ENCODE measurements at regions not wholly inside any gene's neighbourhood (a gene's known extent, or its start where the extent isn't known, plus 50 kb on each side); places are given as distances from the start of the nearest gene placed in this dataset.
"Not testable (repeated sequence)": the region's sequence is repeated elsewhere in the genome, so short reads cannot be mapped to it uniquely, and the experiment has no call there.

- no peak overlapping the region for H3K27ac Mint-ChIP-seq
- H3K27me3 Mint-ChIP-seq = no peaks in the 10 kb centered on the region
- peaks cover 17% of the 10 kb centered on the region for H3K9me3 Mint-ChIP-seq
- ChIA-PET CTCF (interaction anchor here (1.2 kb wide), 2 partner anchors 67 to 72 kb away, joined by 3 to 5 read pairs; no protein-coding TSS in a partner anchor), POLR2A (no interaction called here)
- H3K4me1 Mint-ChIP-seq (ENCODE audit: low read depth) = peaks cover 13% of the 10 kb centered on the region
- intact Hi-C loops (cut with micrococcal nuclease) = no loop called here
- H3K36me3 Mint-ChIP-seq = peaks cover 13% of the 10 kb centered on the region
- DNase-seq = no peak
- no peak overlapping the region for H3K4me3 Mint-ChIP-seq
Observed at GRCh38 chr4:184335520-184335919, 117.8 kb upstream of the ENPP6 start.

DNA sequence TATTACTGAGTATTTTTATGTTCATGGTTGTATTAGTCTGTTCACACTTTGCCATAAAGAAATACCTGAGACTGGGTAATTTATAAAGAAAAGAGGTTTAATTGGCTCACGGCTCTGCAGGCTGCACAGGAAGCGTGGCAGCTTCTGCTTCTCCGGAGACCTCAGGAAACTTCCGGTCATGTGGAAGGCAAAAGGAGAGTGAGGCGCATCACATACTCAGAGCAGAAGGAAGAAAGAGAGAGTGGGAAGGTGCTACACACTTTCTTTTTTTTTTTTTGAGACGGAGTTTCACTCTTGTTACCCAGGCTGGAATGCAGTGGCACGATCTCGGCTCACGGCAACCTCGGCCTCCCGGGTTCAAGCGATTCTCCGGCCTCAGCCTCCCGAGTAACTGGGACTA lies 115.8 kb upstream of the ENPP6 start:
- POLR2A ChIA-PET; DNase-seq; H3K27ac Mint-ChIP-seq; intact Hi-C loops (cut with micrococcal nuclease); CTCF ChIA-PET; H3K4me3 Mint-ChIP-seq; H3K27me3 Mint-ChIP-seq: not testable (repeated sequence)
- peaks cover 15% of the 10 kb centered on the region for H3K9me3 Mint-ChIP-seq
- H3K36me3 Mint-ChIP-seq = peaks cover 11% of the 10 kb centered on the region
- peaks cover 21% of the 10 kb centered on the region for H3K4me1 Mint-ChIP-seq (ENCODE audit: low read depth)

DNA sequence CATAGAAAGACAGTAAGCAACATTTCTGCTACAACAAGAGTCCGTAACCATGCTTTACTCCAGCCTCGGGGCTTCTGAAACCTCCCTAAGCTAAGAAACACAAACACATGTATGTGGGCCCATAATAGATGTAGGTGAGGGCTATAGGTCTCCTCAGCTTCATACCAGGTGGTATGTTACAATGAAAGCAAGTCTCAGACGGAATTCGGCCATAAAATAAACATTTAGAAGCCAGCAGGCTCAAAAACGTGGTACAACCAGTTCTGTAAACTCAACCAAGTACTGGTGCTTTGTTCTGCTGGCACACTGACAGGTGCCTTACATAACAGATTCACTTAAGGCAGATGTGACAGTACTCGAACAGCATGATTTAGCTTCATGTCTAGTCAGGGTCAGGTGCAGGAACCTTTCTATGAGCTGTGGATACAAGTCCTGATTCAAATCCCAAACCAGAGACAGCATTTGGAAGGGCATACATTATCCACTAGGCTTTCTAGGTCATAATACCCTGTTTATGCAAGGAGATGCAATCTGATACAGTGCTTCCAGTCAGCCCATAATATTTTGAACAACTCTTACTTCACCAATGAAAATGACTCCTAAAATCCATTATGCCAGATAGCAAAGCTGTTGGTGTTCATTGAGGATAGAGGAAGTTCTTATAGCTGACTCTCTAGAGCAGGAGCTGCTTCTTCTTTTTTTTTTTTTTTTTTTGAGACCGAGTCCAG lies 113.8 kb upstream of the ENPP6 start:
- POLR2A ChIA-PET = no interaction called here
- no peaks in the 10 kb centered on the region for H3K36me3 Mint-ChIP-seq
- no peaks in the 10 kb centered on the region for H3K9me3 Mint-ChIP-seq
- intact Hi-C loops (cut with micrococcal nuclease) = no loop called here
- H3K4me1 Mint-ChIP-seq (ENCODE audit: low read depth) = peaks cover 30% of the 10 kb centered on the region
- no peak overlapping the region for H3K27ac Mint-ChIP-seq
- no peaks in the 10 kb centered on the region for H3K27me3 Mint-ChIP-seq
- DNase-seq = no peak
- CTCF ChIA-PET = no interaction called here
- H3K4me3 Mint-ChIP-seq = no peak overlapping the region

- intact Hi-C loops (cut with micrococcal nuclease); DNase-seq; H3K4me3 Mint-ChIP-seq; H3K27ac Mint-ChIP-seq; H3K36me3 Mint-ChIP-seq; POLR2A ChIA-PET; H3K9me3 Mint-ChIP-seq; H3K27me3 Mint-ChIP-seq: not testable (repeated sequence)
- H3K4me1 Mint-ChIP-seq (ENCODE audit: low read depth) = peaks cover 26% of the 10 kb centered on the region
- CTCF ChIA-PET = interaction anchor here (0.7 kb wide), 1 partner anchor 67 kb away, joined by 3 read pairs; no protein-coding TSS in a partner anchor
Observed at GRCh38 chr4:184330517-184331094, 112.9 kb upstream of the ENPP6 start.

- ChIA-PET POLR2A (interaction anchor here (1.1 kb wide), 1 partner anchor 47 kb away, joined by 3 read pairs; no protein-coding TSS in a partner anchor), CTCF (interaction anchor here (0.7 kb wide), 1 partner anchor 66 kb away, joined by 3 read pairs; no protein-coding TSS in a partner anchor)
- DNase-seq = peak; percentile 60
- intact Hi-C loops (cut with micrococcal nuclease) = no loop called here
- no peaks in the 10 kb centered on the region for H3K9me3 Mint-ChIP-seq
- no peak overlapping the region for H3K27ac Mint-ChIP-seq
- no peaks in the 10 kb centered on the region for H3K36me3 Mint-ChIP-seq
- no peak overlapping the region for H3K4me3 Mint-ChIP-seq
- no peaks in the 10 kb centered on the region for H3K27me3 Mint-ChIP-seq
- H3K4me1 Mint-ChIP-seq (ENCODE audit: low read depth) = peaks cover 20% of the 10 kb centered on the region
Observed at GRCh38 chr4:184329659-184330400, 112.2 kb upstream of the ENPP6 start.

- intact Hi-C loops (cut with micrococcal nuclease) = no loop called here
- Mint-ChIP-seq H3K4me3 (no peak overlapping the region), H3K36me3 (no peaks in the 10 kb centered on the region), H3K27ac (no peak overlapping the region), H3K27me3 (no peaks in the 10 kb centered on the region), H3K4me1 (ENCODE audit: low read depth) (peaks cover 20% of the 10 kb centered on the region), H3K9me3 (no peaks in the 10 kb centered on the region)
- no peak for DNase-seq
- ChIA-PET POLR2A (interaction anchor here (1.1 kb wide), 1 partner anchor 46 kb away, joined by 3 read pairs; no protein-coding TSS in a partner anchor), CTCF (interaction anchor here (0.6 kb wide), 1 partner anchor 81 kb away, joined by 4 read pairs; no protein-coding TSS in a partner anchor)
Observed at GRCh38 chr4:184329235-184329634, 111.6 kb upstream of the ENPP6 start.

DNA sequence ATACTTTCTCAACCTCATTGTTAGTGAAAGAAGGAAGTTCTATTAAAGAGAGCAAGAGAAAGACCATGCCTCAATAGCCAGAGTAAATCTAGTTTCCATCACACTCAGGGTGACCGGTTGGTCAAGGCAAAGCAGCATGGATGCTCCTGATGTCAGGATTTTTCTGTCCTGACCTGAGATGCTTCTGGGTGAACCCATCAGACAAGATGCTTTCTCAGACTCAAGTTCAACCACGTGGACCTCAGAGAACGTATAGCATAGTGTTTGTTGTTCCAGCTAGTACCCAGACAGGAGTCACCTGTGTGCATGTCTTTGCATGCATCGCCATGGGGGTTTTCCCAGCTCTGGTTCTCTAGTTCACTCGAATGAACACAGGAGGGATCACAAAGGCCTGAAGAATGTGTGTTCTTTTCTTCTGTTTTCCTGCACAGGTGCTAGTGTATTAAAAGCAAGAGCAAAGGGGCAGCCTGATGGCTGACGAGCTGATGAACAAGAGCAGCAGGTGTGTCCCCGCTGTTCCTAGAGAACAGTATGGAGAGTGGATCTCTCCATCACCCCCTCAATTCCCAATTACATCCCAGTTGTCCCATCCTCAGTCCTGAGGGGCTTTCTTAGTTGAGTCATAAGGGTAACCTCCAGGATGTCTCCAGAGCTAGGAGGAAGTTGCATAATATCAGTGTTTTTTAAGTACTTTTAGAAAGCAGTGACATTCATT lies 110.5 kb upstream of the ENPP6 start:
- H3K4me1 Mint-ChIP-seq (ENCODE audit: low read depth) = peaks cover 20% of the 10 kb centered on the region
- ChIA-PET CTCF (interaction anchor here (0.5 to 2.0 kb wide), 5 partner anchors 17 to 65 kb away, joined by 3 to 8 read pairs (median 5); no protein-coding TSS in a partner anchor), POLR2A (interaction anchor here (0.8 kb wide), 1 partner anchor 147 kb away, joined by 3 read pairs; no protein-coding TSS in a partner anchor)
- H3K27ac Mint-ChIP-seq = no peak overlapping the region
- H3K36me3 Mint-ChIP-seq = no peaks in the 10 kb centered on the region
- no peaks in the 10 kb centered on the region for H3K9me3 Mint-ChIP-seq
- no peaks in the 10 kb centered on the region for H3K27me3 Mint-ChIP-seq
- DNase-seq = peak; percentile 65
- no peak overlapping the region for H3K4me3 Mint-ChIP-seq
- intact Hi-C loops (cut with micrococcal nuclease) = no loop called here

GRCh38 chr4:184324939-184325477 lies 107.3 kb upstream of the ENPP6 start:
- Mint-ChIP-seq H3K9me3 (no peaks in the 10 kb centered on the region), H3K27ac (no peak overlapping the region), H3K4me1 (ENCODE audit: low read depth) (peaks cover 28% of the 10 kb centered on the region), H3K36me3 (no peaks in the 10 kb centered on the region), H3K27me3 (no peaks in the 10 kb centered on the region), H3K4me3 (no peak overlapping the region)
- DNase-seq = no peak
- CTCF ChIA-PET = interaction anchor here (1.7 kb wide), 1 partner anchor 61 kb away, joined by 5 read pairs; no protein-coding TSS in a partner anchor
- POLR2A ChIA-PET = no interaction called here
- intact Hi-C loops (cut with micrococcal nuclease) = no loop called here

DNA sequence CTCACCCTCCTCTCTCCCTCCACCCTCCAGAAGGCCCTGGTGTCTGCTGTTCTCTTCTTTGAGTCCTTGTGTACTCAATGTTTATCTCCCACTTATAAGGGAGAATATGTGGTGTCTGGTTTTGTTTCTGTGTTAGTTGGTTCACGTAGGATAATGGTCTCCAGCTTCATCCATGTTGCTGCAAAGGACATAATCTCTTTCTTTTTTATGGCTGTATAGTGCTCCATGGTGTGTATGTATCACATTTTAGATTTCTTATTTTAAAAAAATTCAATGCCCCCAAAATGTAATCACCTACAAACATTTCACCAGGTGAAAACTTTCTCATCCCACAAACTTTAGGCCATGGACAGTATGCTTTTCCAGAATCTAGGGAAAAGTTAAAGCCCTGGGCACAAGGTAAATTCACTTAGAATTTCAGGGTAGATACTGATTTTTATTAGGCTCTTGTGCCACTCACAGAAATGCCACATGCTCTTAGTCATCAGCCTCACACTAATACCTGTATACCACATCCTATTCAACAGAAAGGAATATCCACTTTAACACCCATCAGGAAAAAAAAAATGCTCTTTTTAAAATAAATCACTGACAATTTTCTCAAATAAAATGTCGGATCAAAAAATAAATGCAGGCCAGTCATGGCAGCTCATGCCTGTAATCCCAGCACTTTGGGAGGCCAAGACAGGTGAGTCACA lies 104.8 kb upstream of the ENPP6 start:
- Mint-ChIP-seq H3K27ac (no peak overlapping the region), H3K9me3 (no peaks in the 10 kb centered on the region), H3K36me3 (no peaks in the 10 kb centered on the region), H3K4me3 (no peak overlapping the region), H3K4me1 (ENCODE audit: low read depth) (peaks cover 29% of the 10 kb centered on the region), H3K27me3 (no peaks in the 10 kb centered on the region)
- POLR2A ChIA-PET = no interaction called here
- CTCF ChIA-PET = no interaction called here
- intact Hi-C loops (cut with micrococcal nuclease) = no loop called here
- no peak for DNase-seq

DNA sequence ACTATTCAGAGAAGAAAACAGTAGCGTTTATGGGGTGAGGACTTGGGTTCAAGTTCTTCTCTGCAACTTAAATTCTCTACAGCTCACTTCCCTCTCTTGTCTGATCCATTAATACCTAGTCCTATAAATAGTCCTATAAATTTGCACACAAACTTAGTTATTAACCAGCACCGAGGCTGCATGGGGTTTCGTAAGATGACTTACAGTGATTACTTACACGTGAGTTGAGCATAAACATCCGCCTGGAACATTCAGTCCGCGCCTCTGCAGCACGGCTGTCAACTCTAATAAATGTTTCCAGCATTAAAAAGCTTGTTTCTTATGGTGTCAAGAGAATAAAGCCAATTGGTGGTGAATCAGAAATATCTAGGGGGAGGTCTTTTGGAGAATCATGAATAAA lies 103.0 kb upstream of the ENPP6 start:
- H3K4me1 Mint-ChIP-seq (ENCODE audit: low read depth) = peaks cover 29% of the 10 kb centered on the region
- H3K27me3 Mint-ChIP-seq = peaks cover 1% of the 10 kb centered on the region
- ChIA-PET CTCF (interaction anchor here (0.8 to 1.5 kb wide), 3 partner anchors 14 to 56 kb away, joined by 3 to 5 read pairs (median 3); no protein-coding TSS in a partner anchor), POLR2A (no interaction called here)
- H3K27ac Mint-ChIP-seq = no peak overlapping the region
- H3K36me3 Mint-ChIP-seq = no peaks in the 10 kb centered on the region
- H3K4me3 Mint-ChIP-seq = no peak overlapping the region
- DNase-seq = no peak
- no peaks in the 10 kb centered on the region for H3K9me3 Mint-ChIP-seq
- intact Hi-C loops (cut with micrococcal nuclease) = no loop called here

DNA sequence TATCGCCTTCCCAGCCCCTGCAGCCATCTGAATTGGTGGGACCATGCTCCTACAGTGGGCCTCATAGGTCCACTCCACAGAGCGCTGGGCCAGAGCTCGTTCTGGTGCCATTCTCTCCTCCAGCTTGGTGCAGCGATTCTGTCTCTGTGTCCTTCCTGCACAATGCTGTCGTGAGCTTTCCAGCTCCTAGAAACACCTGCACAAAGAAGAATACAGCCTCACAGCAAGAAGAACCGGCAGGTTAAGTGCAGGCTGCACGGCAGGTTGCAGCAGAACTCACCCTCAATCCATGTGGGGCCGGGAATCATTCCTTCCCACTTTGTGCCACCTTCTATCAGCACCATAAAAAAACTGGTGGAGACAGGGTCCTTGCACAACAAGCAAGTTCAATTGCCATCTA lies 101.2 kb upstream of the ENPP6 start:
- no peak for DNase-seq
- Mint-ChIP-seq H3K27me3 (peaks cover 1% of the 10 kb centered on the region), H3K27ac (no peak overlapping the region), H3K36me3 (no peaks in the 10 kb centered on the region), H3K4me1 (ENCODE audit: low read depth) (peaks cover 34% of the 10 kb centered on the region), H3K4me3 (no peak overlapping the region), H3K9me3 (no peaks in the 10 kb centered on the region)
- intact Hi-C loops (cut with micrococcal nuclease) = loop anchor here (1.0 to 2.0 kb wide), 9 partner anchors 9 to 218 kb away; partner anchors contain the start of gene IRF2
- POLR2A ChIA-PET = no interaction called here
- CTCF ChIA-PET = no interaction called here
